GM18511 (cell line): ENCODE measurements at regions not wholly inside any gene's neighbourhood (a gene's known extent, or its start where the extent isn't known, plus 50 kb on each side); places are given as distances from the start of the nearest gene placed in this dataset.

Experiments
- ATAC-seq: cut with Tn5 transposase; IDR thresholded peaks from one replicate; pipeline ENCODE4 v1.9.1; 2021; ENCODE audit warnings: mild to moderate bottlenecking, moderate library complexity; ENCODE audit not compliant: unreplicated experiment

DNA sequence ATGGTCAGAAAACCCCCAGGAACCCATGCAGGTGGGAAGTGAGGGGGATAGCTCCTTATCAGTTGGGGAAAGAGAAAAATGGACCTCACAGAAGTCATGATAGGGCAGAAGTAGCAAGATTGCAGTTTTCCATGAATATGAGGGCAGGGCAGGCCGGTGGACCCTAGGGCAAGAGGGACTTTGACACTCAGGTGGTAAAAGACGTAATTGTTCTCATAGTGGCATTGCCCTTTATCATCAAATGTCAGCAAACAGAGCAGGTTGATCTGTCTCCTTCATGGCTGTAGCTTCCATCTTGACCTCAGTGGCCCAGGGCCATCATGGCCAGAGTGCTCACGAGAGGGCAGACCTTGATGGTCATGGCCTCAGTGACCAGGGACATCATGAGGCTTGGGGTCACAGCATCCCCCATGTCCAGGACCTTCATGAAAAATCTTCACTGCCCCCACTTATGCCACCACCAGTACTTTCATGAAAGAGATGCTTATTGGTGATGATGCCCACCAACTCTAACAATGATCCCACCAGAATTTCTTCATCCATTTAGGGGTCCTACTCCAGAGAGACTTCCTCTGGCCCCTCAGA is 127.1 kb downstream of the SNX19 start:
- ATAC-seq: no peak

DNA sequence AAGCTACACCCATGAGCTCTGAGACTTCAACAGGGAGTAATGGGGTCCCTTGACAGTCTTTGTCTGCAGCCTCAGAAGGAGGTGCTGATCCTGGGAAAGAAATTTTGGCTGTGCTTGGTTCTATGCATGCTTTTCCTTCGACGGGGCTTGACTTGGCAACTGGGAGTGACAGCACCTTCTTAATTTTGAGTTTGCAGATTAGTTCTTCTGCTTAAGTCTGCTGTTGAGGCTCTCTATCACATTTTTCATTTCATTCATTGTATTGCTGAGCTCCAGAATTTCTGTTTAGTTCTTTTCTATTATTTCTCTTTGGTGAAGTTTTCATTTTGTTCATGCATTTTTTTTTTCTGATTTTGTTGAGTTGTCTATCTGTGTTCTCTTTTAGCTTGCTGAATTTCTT is 125.6 kb downstream of the SNX19 start:
- ATAC-seq: no peak

DNA sequence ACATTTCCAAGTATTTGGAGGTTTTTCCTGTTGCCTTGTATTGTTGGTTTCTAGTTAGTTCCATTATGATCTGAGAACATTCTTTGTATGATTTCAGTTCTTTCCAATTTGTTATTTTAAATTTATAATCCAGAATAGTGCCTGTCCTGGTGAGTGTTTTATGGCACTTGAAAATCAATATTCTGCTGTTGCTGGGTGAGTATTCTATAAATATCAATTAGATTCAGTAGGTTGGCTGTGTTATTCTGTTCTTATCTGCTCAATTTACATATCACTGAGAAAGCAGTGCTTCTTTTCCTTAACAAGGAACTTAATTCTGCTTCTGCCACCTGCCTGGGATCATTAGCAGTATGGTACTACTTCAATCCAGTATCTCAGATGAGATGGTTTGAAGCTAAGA is 123.5 kb downstream of the SNX19 start:
- ATAC-seq: no peak

DNA sequence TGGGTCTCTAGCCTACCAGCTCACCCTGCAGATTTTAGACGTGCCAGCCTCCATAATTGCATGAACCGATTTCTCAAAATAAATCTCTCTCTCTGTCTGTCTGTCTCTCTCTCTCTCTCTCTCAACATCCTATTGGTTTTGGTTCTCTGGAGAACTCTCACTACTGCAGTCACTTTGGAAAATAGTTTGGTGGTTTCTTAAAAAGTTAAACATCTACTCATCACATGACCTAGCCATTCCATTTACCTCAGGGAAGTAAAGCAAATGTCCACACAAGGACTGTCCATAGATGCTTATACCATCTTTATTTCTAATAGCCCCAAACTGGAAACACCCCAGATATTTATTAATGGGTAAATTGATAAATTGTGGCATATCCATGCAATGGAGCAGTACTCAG is 119.5 kb downstream of the SNX19 start:
- ATAC-seq: no peak

DNA sequence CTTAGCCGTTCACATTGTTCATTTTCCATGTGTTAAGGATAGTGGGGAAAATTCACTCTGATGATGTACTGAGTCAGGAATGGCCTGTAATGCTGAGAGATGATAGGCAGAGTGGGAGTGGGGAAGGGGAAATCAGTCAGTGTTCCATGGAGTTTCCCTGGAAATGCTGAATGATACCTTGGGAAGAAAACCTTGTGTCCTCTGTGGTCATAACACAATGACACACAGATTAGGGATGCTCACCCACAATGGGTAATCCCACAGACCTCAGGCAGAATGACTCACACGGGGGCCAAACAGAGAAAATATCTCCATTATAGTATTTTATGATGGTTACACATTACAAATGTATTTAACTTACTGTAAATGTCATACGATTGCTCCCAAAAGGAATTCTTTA is 118.0 kb downstream of the SNX19 start:
- ATAC-seq: no peak

DNA sequence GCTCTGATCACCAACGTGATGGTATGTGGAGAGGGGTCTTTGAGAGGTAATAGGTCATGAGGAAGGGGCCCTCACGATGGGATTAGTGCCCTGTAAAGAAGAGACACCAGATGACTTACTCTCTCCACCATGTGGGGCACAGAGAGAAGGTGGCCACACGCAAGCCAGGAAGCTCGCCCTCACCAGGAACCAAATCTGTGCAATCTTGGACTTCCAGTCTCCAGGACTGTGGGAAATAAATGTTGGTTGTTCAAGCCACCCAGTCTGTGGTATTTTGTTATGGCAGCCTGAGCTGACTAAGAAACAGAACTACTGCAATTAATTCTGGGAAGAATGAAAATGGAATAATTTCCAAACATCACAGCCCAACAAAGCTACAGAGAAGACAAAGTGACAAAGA is 117.5 kb downstream of the SNX19 start:
- ATAC-seq: no peak

DNA sequence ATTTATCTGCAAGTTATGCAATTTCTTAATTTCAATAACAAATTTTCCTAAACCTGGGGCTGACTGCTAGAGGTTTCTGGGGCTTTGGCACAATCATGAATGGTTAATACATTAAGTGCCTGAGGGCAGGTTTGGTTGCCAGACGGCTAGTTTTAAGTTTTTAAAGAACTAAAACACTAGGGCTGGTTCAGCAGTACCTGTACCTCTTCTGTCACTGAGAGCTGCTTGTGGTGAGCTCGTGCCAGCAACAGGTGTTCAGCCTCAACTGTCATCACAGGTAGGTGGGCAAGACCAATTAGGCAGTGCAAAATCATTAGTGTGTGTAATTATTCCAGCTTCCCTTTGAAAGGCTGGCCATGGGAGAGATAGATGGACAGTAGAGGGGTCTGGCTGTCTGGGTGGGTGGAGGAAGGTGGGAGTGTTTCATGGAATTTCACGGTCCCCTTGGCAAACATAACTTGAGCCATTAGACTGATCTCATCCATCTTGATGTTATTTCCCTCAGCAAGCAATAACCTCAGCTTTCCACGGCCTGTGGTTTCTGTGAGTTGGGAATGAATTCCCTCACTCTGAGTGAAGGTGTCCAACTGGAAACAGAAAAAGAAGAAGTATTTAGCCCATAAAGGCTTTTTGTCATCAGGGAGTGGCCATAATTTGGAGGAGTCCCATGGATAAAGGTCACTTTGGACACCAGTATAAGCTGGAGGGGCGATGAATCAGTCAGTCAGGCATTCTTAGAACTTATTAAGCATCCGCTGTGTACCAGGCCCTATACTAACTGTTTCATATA is 114.8 kb downstream of the SNX19 start:
- no peak for ATAC-seq

DNA sequence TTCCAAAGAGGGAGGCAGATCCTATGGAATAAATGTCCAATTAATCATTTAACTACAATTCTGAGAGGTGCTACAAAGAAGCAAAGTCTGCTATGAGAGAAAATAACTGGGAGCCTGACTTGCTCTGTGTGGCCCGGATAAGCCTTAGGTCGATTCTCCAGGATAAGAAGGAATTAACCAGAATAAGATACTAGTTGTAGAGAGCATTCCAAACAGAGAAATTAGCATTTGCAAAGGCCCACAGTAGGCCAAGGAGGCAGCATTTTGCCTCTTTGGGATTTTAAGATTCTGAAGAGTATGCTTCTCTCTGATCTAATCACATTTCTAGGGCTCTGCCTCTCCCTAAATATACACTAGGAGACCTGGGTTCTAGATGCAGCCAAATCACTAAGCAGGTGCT is 113.7 kb downstream of the SNX19 start:
- no peak for ATAC-seq

DNA sequence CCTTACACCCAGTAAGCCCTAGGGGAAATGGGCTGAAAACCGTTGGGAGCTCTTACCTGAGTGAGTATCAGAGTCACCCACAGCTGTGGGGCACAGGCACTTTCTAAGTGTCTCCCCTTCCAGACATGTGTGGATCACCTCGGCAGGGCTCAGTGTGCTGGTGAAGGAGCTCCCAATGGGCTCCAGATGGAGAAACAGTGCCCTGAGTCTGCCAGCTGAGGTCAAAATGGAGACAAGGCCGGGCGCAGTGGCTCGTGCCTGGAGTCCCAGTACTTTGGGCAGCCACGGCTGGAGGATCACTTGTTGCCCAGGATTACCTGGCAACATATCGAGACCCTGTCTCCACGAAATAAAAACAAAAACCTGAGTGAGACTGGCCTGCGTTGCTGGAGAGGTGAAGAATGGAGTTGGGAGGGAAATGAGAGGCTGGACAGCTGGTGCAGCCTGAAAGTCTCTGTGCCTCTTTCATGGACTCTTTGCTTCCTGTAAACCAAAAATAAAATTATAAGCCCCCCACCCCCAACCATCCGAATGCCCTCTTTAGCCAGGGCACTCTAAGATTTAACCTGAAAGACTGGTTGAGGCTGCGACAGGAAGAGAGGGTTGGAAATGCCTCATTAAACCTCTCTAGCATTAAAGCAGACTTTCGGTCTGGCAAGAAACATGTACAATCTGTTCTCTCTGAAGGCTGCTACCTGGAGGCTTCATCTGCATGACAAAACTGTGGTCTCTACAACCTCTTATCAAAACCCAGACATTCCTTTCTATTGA is 111.8 kb downstream of the SNX19 start:
- ATAC-seq: no peak

DNA sequence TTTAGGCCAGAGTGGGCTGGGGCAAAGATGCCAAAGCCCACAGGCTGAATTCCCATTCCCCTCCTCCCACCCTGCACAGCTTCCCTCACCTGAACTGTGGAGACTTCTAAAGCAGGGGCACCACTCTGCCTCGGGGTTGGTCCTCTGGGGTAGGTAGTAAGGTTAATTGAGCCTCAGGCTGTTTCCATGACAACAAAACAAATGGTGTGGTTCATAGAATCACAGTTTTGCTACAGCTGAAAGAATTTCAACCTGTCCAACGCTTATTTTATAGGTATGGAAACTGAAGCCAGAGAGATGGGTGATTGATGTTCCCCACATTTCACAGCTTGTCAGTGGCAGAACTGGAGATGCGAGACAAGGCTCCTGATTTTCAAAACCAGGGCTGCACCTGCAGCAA is 109.5 kb downstream of the SNX19 start:
- ATAC-seq: no peak

DNA sequence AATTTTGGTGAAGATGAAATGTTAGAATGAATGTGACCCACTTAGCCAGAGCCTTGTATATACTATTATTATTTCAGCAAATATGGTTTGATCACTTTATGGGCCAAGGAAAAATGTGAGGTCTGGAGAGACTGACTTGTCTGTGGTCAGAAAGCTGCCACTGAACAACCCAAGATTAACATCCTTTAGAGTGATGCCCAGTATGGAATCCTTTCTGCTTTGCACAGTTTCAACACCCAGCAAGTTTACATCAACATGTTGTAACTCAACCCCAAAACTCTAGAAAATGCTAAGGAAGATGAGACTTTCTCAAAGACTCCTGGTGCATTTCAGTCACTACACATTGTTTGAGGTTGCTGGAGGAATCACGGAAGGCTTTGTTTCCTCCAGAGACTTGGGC is 107.7 kb downstream of the SNX19 start:
- ATAC-seq: no peak

DNA sequence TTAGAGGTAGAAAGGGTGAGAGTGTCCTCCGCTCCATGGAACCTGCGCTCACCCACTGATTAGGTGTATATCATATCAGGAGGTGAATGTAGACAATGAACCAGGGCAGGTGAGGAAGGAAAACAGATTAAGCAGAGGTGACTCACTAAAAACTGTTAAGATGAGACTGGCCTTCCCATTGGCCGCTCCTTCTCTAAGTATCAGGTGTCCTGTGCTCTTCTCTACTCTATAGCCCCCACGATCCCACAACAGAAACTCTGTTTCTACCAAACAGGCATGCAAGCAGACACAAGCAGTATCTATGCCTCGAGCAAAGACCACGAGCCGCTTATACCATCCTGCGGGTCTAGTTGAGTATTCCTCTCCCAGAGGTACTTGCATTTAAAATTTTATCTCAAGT is 103.1 kb downstream of the SNX19 start:
- no peak for ATAC-seq

DNA sequence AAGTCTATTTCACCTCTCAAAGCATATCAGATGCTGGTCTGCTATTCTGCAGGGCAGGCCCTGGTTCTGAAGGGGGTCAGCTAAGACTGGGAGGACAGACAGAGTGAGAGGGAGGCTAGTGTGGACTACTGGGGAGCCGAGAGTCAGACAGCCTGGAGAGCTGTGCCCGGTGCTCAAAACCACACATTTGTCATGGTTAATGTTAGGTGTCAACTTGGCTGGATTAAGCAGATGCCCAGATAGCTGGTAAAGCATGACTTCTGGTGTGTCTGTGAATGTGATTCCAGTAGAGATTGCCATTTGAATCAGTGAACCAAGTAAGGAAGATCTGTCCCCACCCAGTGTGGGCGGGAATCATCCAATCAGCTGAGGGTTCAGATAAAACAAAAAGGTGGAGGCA is 102.6 kb downstream of the SNX19 start:
- no peak for ATAC-seq

DNA sequence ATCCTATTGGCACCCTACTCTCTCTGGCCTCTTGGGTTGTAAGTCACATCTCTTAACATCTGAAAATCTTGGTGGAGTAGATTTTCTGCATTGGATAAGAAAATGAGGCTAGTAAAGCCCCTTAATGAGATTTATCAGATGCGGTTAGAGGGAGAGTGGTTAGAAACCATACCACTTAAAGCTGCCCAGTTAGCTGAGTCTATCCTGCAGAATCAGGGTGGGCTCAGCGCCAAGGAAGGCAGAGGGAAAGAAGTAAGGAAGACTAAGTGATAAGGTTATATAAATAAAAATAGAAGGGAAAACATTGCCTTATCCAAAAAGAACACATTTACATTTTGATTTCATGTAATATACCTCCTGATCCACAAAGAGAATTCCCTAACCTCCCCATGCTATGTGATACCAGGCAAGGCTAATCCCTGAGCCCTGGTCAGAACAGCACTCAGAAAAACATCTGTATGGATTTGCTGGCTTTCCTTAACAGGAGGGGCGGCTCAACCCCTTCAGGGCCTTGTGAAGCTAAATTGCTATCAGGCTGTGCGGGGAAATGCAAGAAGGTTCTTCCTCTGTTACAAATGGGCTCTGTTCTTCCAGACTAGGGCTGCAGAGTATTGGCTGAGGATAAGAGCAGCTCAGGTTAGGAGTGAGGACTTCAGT is 101.7 kb downstream of the SNX19 start:
- ATAC-seq: no peak

DNA sequence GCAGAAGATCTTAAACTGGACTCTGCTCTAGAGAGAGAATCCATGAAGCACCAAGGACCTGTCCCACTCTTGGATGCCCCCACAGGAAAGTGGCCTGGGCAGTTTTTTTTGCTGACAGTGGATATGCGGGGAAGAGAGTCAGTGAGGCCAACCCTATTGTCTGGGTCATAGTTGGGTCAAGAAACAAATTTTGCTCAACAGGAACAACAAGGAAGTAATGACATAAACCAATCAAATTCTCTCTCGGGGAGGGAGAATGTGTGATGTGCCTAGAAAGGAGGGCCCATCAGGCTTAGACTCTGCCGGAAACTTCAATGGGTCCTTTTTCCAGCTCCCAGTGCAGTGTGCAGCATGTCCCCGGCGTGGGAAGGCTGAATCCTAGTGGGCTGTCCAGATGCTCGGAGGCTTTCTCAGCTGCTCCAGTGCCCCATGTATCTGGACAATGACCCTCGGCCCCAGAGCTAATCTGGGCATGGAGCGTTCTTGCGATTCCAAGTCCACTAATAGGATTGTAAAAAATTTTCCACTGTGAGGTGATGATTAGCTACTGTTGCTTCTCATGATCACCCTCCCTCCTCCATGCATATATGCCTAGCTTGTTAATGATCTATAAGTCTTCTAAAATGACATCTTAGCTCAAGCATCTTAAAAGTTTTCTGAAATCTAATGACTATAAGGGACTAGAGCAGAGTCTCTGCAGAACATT is 101.0 kb downstream of the SNX19 start:
- ATAC-seq: no peak

DNA sequence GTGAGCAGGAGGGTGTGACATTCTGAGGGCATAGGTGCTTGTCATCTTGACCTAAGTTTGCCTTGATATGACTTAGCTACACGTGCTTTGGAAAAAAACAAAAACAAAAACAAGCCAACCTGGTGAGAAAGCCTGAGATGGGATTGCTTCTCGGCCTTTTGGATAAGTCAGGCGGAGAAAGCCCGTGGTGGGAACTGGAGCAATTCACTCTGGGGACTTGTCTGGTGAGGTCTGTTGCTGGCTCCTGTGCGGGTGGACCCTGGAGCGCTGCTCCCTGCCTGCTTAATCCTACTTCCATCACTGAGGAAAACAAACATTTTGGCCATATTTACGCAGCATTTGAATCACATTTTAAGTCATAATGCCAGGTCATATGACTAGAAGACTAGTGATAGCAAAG is 100.3 kb downstream of the SNX19 start:
- ATAC-seq: no peak

DNA sequence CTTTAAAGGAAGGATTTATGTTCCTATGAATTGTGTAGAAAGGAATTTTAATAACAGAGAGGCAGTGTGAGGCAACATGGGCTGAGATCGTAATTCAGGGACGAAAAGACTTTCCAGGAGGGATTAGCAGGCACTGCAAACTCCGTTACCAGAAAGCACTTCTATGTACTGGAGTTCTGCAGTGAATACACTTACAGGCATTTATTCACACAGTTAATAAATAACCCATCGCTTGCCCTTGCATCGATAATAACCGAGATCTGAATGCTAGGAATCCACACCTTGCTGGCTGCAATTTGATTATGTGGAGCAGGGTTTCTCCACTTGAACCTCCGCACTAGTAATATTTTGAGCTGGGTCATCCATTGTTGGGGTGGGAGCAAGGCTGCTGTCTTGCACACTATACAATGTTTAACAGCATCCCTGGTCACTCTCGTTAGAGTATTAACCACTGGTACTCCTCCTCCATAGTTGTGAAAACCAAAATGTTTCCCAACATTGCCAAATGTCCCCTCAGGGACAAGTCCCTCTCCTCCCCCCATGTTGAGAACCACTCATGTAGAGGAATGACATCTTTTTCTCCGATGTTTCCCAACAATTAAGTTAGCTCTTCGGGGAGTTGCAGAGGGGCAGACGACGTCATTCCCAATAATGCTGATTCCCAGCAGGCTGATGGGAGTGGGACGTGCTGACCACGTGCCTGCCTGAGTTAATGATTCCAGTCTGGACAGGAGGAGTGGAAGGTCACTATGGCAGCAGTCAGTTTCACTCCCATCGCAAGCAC is 99.5 kb downstream of the SNX19 start:
- ATAC-seq: no peak

DNA sequence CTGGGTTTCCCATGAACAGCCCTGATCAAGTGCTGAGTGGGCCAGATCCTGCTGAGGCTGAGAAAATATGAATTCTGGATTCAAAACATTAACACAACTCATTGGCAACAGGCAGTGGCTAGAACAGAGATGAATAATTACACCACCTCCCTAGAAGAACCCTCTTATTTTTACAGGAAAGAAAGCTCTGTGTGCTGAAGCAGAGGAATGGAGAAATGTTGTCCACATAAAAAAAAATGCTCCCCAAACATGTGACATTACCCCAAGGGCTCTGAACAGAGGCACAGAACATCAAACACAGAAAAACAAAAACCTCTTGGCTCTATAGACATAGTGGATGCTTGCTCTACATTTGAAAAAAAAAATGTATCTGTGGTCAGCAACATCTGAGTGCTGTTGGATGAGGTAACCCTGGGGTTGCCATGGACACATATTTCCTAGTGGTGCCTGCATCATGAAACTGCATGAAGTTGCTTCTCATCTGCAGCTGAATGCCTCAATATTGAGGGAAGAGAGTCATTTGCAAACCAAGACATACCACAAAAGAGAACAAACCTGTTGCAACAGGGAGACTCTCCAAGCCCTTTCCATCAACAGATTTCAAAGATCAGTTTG is 98.8 kb downstream of the SNX19 start:
- no peak for ATAC-seq

DNA sequence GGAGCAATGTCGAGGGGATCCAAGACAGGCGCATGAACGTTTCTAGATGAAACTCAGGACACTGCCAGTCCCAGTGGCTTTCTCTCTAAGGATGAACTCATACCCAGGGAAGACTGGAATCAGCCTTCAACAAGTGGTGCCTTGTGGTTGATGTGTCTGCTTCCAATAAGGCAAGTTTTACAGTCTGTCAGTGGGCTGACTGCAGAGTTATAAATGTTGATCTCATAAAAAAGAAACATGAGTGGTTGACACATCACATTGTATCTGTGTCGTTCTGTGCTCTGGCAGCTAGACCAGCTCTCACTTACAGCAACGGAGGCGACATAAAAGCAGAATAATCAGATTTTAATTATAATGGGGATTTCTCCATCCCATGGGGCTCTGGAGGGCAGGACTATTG is 96.7 kb downstream of the SNX19 start:
- no peak for ATAC-seq
